DMS53 (cell line): ENCODE measurements at regions not wholly inside any gene's neighbourhood (a gene's known extent, or its start where the extent isn't known, plus 50 kb on each side); places are given as distances from the start of the nearest gene placed in this dataset.
A peak's percentile ranks its signal among the peaks of the same experiment; 100 is the strongest.

ENCODE experiments used
- DNase-seq: peaks from one replicate; lab custom pipeline; 2025; lab: John Stamatoyannopoulos, UW

- DNase-seq = no peak
These were observed 148.9 kb downstream of the RMI1 start for GRCh38 chr9:84129529-84129928.

- DNase-seq = peak; percentile 95
These were observed 155.7 kb downstream of the RMI1 start for GRCh38 chr9:84136119-84136868.

DNA sequence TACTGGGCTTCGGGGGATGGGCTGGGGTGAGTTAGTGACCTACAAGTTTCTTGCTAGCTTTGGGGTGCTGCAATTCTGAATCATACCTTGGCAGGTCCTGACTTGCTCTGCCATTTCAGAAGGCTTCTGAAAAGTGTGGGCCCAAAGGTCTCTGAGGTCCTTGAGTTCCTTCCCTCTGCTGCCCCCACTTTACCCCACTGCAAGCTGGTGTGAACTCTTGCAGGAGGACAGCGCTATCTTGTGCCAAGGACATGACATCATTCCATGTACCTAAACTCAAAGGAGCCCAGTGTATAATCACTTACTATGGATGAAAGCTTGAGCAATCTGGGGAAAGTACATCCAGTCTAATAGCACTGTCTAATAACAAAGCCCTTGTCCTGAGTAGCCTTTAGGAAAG is 157.4 kb downstream of the RMI1 start:
- DNase-seq = peak; percentile 29

DNA sequence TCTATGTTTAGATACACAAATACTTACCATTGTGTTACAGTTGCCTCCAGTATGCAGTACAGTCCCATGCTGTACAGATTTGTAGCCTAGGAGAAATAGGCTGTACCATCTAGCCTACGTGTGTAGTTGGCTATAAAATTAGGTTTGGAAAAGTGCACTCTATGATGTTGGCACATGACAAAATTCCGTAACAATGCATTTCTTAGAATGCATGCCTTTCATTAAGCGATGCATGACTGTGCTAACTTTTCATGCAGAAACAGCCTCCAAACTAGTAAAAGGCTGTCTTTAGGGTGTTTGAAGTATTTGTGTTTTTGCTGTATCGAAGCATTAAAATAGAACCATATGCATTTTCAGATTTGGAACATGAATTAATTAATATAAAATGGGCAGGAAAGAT is 157.9 kb downstream of the RMI1 start:
- DNase-seq = peak; percentile 26

DNA sequence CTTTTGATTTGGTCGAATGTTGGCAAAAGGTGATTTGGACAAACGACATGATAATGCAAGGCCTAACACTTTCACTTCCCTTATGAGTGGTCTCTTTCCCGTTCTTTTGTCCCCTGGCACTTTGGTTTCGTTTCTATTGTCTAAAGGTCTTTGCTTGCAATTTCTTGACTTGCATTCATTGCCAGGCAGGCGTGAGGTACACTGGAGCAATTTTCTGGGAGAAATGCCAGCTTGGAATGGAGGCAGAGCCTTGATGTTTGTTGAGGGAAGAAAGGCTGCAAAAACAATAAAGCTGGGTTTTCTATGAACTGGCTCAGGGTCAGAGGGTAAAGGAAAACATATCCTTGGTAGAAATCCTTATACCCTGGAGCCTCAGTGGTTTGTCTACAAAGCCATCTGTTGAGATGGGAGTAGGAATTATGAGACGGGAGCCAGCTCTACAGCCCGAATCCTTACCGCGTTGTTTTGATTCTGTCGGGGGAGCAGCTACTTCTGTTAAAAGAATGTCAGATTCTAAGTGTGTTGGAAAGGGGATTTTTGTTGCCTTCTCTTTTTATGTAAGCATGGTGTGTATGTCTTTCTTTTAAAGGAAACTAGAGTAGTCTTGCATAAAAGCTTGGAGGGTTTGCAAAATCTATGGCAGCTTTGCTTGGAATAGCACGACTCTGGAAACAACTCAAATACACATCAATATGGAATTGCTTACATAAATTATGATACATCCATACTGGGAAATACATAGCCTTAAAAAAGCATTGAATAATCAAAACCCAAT is 158.9 kb downstream of the RMI1 start:
- peak; percentile 75 for DNase-seq

GRCh38 chr9:84140535-84141101 is 160.0 kb downstream of the RMI1 start:
- DNase-seq = peak; percentile 80

- peak; percentile 25 for DNase-seq
These were observed 161.3 kb downstream of the RMI1 start for GRCh38 chr9:84141741-84142370.

GRCh38 chr9:84145031-84145430 is 164.4 kb downstream of the RMI1 start:
- DNase-seq = no peak

GRCh38 chr9:84145780-84146179 is 165.2 kb downstream of the RMI1 start:
- no peak for DNase-seq

DNA sequence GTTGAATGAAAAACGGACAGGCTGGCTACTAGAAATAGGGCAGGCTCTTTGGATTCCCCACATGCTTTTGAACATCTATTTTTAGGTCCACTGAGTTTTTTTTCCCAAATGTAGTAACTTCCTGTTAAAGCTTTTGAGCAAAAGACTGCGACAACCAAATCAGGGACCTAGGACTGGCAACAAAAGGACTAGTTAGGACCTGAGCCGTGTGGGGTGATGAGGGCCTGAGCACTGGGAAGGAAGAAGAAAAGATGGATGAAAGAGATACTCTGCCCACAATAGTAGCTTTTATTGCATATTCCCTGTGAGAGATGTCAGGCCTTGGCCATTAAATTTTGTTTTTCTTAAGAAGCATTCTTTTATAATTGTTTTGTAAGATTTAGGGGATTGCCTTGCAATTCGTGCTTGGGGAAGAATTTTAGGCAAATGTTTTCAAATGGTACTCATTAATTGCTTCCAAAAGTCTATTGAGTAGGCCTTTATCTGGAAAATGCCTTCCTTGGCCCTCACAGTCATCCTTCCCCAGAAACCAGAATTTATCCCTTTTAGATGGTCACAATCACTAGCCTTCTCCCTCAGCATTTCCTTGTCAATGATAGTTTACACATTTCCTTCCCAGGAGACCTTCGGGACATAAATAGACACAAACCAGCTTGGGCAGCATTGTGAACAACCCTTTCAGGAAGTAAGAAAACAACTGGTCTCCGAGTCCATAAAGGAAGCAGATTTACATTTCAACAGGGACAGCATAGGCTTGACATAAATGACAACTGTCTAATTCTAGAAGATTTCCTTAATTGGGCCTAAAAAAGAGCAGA is 166.5 kb downstream of the RMI1 start:
- peak; percentile 61 for DNase-seq

DNA sequence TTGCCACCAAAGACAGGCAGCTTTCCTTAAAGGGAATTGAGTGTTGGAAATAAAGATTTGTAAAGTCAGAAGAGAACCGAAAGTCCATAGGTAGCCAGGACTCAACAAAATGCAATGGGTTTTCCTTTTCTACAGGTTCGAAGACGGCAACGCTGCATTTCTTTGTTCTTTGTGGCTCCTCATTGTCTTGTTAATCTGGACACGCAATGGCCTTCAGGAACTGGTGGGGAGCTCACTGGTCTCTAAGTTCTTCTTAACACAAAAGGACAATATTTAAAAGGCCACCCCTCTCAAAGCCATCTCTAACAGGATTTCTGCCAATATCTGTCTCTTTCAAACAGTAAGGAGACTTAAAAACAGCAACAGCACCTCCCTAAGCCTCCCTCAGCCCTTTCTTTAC is 170.6 kb downstream of the RMI1 start:
- DNase-seq = no peak

DNA sequence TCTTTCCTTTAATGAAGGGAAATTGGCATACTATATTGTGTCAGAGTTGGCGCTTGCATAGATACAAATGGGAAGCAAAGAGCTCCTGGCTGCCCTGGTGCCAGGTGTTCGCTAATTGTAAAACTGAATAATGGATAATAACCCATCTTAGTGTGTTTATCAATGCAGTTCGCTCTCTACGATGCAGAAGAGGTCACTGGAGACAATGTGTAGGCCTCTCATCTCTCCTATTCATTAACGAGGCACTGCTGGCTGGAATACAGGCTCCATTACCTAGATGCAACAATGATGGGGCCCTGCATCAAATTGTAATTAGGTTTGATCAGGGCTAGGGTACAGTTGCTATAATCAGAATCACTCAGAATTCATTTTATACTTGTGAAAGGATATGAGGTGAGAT is 171.0 kb downstream of the RMI1 start:
- DNase-seq = no peak

DNA sequence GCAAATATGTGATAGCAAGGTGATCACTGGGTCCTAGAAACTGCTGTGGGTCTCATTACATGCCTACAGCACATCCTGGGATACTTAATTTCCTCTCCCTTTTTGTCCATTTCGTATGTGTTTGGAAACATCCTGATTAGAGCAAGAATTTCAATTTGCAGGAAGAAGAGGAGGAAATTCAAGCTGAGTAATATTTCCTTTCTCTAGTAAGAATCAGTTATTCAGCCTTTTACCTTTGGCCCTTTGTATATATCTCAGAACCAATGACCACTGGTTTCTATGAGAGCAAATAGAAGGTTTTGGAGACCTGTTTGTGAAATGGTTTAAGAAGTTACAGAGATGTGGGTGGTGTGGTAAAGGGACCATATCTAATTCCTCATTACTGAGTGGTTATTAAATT is 171.6 kb downstream of the RMI1 start:
- no peak for DNase-seq

DNA sequence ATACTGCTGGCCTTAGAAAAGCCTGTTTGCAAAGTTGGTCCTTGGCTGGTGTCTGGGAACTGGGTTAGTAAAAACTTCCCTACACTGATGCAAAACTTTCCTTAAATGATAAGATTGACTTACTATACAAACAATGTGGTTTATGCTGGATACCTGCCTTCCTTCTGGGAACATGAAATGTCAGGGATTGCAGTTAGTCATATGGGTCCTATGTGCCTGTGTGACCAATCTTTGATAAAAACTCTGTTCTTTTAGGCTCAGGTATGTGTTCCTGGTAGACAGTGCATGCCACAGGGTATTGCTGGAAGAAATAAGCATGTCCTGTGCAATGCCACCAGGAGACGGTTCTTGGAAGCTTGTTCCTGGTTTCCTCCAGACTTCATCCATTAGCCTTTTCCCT is 173.3 kb downstream of the RMI1 start:
- no peak for DNase-seq

DNA sequence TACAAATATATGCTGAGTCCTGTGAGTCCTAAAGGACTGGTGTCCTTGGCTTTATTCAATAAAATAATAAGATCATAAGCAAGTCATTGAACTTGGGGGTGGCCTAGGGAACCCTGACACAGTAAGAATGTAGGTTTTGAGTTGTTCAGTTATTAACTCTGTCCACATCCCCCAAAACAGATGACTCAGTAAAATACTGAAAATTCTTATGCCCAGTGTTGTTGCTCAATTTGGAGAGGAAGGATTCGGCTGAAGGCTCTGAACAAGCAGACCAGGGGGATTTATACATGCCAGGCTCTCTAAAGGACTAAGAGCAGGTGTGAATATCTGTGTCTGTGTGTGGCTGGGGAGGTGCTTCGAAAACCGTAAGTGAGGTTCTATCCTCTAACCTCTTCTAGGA is 173.7 kb downstream of the RMI1 start:
- no peak for DNase-seq

GRCh38 chr9:84163052-84163650 is 177.4 kb downstream of the SLC28A3 start:
- no peak for DNase-seq

GRCh38 chr9:84166891-84167290 is 173.7 kb downstream of the SLC28A3 start:
- no peak for DNase-seq

GRCh38 chr9:84169240-84169639 is 171.3 kb downstream of the SLC28A3 start:
- no peak for DNase-seq

DNA sequence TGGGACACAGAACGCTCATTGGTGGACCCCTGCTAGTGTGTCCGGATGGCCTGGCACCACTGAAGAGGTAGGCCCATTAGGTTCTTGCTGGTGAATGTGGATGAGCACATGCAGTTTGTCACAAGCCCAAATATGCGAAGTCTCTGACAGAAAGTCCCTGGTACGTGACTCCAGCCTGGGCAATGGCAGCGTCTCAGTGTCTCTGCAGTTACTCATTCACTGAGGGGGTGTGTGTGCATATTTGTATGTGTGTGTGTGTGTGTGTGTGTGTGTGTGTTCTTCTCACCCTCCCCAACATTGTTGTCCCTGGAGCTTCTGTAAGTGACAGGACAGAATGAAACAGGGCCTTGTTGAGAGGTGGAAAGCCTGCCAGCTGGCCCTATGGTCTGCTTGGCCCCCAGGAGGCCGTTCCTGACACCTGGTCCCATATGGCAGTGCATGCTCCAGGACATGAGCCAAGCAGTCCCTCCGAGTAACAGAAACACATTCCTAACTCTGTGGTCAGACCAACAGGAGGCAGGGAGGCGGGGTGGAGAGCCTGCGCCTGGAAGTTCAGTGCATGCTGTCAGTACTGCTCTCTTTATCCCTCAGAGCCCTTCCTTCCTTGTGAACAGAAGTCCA is 169.9 kb downstream of the SLC28A3 start:
- no peak for DNase-seq

GRCh38 chr9:84173961-84174360 is 166.6 kb downstream of the SLC28A3 start:
- DNase-seq = no peak

DNA sequence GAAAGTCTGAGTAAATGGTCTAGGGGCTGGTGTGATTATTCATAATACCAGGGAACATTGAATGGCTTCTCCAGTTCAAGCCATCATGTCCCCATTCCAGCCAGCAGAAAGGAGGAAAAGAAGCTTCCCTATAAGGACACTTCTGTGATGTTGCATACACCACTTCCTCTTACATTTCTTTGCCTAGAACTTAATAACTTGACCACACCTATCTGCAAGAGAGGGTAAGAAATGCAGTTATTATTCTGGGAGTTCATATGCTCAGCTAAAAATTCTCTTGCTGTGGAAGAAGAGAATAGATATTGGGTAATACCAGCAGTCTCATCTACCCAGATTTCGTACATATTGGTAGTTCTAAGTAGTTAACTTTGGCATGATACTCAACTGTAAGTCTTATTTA is 166.1 kb downstream of the SLC28A3 start:
- DNase-seq = no peak
